Stimulated activated CD4-positive, alpha-beta T cell treated with anti-CD3 and anti-CD28 coated beads, Interleukin-15, amount 100 ng/mL, for 24 hours (primary cell): ENCODE measurements at regions not wholly inside any gene's neighbourhood (a gene's known extent, or its start where the extent isn't known, plus 50 kb on each side); places are given as distances from the start of the nearest gene placed in this dataset.

Source experiments
- DNase-seq: peaks from one replicate; pipeline ENCODE4 v3.0.0-alpha.2; 2020

DNA sequence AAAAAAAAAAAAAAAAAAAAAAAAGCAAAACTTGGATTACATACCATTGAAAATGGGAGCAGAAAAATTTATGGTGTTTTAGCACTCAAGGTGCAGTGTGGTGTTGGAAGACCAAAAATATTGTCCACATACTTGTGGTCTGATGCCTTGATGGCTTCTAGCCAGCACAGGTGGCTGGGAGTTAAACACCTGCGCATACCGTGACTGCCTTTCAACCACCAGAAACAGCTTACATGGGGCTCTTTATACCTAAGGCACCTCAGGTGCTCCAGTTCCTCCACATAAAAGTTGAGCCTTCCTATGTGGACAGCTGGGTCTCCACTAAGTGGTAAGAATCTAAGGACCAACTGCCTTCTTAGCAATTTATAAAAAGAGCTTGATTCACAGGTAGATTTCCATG is 802.6 kb upstream of the CELF4 start:
- DNase-seq = no peak

DNA sequence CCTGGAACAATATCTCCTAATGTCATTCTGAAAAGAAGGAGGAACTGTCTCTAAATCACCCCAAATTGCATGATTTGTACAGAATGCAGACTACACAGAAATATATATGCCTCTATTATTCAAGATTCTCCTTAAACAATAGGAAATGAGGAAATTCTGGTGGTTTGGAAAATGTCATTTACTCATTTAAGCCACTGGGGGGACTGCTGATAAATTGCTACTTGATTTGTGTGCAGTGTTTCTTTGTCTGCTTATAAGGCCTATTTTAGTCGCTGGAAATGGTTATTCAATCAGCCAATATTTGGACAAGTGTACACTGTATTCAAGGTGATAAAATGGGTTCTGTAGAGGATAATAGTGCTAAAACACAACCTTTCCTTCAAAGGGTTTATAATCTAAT is 801.9 kb upstream of the CELF4 start:
- DNase-seq = no peak

DNA sequence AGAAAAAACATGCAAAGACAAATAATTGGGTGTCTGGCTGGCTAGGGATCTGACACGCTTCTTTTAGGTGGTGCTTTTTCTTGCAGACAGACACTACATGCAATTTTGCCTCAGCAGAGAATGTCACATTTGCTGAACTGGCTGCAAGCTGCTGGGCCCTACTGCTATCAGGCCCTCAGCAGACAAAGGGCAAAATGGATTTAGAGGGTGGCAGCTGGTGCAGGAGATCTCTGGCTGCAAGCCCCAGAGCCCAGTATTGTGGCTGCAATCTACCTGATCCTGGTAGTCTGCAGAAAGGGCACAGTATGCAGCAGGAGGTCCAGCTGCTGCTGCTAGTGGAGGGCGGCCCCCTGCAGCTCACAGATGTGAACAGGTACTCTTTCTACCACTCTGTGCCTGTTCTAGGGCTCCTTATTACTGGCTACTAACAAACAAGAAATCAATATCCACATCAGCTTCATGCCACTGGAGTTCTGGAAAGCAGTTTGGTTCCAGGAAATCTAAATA is 796.7 kb upstream of the CELF4 start:
- DNase-seq = no peak

DNA sequence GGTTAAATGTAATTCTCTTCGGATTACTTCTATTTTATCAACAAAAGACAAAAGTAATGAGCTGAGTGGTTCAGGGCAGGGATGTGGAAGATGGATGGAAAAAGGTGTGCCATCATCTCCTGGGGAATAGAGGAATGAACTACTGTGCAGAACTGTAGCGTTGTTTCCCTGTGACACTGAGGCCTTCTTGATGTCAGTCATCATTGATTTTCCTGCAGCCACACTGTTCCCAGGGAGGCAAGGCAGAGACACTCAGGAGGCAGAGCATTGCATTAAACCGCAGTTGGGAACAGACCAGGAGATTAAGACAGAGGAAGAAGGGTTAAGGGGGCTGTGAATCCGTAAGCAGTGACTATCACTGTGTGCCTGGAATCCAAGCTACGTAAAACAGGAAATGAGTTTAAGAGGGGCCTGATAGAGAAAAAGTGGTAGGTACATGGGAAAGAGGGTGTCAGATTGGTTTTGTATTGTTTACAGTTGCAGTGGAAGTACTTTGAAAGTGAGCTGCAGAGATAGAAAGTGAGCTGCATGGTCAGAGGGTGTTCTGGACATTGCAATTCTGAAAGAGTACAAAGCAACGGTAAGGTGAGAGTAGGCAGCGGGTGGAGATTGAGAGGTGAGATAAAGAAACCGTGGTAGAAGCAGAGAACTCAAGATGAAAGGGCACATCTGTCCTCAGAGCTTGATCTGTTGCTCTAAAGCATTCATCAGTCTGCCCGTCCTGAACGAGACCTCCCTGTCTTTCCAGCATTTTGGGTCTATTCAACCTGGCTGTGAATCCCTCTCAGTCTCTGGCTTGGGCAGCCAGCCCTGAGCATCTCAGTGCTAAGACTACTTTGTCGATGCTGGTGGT is 793.4 kb upstream of the CELF4 start:
- no peak for DNase-seq

DNA sequence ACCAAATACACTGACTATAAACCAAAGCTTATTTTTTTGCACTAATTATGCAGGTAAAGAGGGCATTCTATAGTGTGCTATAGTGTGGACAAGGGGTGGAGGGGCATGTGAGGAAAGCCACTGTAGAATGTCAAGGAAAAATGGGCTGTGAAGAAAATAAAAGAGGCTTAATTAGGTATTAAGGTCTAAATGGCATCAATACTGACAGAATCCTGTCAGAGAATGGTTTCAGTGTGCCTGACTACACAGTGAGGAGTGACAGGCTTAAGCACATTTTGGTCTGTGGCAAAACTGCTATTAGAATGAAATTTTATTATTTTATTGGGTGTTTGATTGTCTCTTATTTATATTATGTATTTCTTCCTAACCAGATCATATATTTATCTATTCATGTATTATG is 787.6 kb upstream of the CELF4 start:
- DNase-seq = no peak

DNA sequence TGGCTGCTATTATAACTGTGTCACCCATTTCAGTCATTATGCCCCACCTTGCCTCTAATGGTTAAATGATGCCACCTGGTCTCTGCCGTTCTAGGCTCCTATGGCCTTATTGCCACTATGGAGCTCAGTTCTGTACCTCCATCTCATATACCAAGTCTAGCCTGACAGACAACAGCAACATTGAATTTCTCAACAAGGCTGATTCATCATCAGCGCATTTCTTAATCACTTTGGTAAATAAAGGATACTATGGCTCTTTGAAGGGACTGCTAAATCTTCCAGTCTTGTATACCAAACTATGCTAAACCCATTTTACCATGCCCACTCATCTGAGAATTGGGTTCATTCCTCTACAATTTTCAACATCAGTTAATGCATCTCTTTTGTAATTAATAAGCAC is 784.5 kb upstream of the CELF4 start:
- no peak for DNase-seq

DNA sequence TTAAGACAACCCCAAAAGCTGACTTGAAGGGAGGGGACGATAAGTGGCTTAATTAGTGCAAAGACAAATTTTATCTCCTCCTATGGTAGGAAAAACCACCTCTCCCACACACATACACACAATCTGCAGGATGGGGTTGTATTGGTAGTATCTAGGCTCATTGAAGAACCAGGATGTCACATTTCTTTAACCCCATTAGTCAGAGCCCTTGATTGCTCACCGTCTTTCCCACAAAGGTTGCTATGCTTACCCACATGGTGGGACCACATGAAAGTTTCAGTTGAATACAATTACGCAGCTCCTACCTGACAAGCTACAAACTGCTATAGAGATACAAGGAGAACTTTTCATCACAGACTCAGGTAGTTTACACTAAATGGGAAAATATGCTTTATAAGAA is 765.0 kb upstream of the CELF4 start:
- no peak for DNase-seq

DNA sequence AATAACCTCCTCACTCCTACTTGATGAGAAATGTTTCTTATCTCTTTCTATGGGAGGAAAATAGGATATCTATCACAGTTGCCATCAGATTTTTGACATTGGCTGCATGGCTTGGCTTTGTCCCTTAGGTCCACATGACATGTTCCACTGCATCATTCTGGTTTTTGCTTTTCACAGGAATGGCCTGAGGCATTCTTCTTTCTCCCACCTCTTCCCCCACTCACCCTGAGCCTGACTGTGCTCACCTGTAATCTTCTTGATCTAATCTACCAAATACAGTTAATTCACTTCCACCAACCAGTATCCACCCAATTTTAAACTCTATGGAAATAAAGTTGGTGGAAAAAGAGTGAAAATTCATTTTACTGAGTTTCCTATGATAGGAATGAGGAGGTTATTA is 763.5 kb upstream of the CELF4 start:
- DNase-seq = no peak

DNA sequence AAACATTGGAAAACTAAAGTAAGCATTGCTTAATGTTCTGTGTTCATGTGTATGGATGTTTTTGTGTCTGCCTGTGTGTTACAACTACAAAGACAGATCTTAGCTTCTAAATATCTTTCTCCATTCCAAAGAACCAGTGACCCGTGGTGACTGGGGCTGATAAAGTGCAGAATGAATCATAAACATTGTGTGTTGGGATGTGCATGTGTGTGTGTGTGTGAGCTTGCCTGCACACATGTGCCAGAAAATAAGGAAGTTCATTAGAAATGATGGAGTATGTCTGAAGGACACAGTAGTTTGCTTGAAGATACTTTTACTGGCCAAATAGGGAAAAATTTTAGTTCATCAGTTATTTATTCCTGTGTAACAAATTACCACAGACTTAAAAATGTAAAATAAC is 756.6 kb upstream of the CELF4 start:
- DNase-seq = no peak

DNA sequence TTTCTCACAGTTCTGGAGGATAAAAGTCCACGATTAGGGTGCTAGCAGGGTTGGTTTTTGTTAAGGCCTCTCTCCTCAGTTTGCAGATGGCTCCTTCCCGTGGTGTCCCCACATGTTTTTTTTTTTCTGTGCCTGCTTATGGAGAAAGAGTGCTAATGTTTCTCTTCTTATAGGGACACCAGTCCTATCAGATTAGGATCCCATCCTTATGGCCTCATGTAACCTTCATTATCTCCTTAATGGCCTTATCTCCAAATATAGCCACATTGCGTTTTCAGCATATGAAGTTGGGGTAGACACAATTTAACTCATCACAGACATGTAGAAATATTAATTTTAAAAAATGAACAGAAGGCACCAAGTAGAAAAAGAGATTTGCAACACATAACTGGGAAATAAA is 755.7 kb upstream of the CELF4 start:
- DNase-seq = no peak

DNA sequence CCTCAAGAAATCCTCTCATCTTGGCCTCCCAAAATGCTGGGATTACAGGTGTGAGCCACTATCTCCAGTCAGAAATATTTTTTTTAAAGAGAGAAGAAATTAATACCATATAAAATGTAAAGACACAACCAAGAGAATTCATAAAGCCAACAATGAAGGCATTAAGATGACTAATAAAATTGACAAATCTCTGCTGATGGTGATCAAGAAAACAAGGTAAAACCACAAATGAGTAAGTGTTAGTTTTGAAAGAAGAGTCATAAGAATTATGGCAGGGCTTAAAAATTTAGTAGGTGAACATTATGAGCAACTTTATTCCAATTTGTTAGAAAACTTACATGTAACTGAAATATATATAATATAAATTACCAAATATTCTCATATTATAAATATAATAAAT is 752.8 kb upstream of the CELF4 start:
- no peak for DNase-seq

DNA sequence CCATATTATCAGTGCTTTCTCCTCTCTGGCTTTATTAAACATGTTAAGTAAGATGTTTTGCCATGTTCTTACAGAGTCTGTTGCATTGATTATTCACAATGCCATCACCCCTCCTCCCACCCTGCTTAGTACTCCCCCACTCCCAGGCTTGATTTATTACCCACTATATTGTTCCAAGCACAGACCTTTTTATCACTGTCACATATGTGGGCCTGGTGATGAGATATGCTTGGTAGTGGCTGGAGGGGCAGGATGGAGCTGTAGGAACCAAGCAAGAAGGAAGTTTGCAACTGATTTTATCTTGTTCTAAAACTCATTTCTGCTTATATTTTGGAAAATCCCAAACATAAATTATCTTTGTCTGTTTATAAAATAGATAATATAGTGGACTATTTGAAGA is 748.2 kb upstream of the CELF4 start:
- DNase-seq = no peak

DNA sequence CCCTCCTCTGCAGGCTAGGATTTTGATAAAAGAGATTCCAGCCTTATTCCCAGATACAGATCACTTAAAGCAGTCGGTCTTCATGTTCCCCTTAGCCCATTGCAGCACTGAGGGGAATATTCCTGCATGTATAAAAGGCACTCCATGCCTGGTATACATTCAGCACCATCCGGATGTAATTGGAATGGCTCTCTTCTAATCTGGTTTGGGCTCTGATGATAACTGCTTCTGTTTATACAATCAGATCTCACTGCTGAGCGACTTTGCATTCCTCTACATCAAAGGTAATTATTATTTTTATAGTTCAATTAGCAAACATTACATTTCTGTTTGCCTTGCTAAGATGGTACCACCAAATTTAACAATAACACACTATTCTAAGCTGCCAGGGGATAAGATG is 746.9 kb upstream of the CELF4 start:
- DNase-seq = no peak

DNA sequence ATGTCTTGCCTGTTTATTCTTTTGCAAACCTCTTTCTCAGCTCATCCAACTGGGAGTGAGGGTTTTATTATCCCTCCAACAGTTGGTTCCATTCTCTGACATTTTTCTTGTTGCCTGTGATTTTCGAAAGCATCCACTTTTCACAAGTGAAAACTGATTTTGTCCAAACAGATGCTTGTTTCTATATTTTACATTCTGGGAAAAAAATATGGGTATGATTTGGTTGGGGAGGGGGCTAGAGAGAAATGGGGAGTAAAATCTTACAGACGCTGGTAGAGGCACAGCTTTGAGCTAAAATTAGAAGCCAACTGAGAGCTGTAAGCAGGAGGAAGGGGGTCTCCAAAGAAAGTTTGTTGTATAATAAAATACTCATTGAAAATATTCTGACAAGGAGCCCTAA is 745.3 kb upstream of the CELF4 start:
- no peak for DNase-seq

DNA sequence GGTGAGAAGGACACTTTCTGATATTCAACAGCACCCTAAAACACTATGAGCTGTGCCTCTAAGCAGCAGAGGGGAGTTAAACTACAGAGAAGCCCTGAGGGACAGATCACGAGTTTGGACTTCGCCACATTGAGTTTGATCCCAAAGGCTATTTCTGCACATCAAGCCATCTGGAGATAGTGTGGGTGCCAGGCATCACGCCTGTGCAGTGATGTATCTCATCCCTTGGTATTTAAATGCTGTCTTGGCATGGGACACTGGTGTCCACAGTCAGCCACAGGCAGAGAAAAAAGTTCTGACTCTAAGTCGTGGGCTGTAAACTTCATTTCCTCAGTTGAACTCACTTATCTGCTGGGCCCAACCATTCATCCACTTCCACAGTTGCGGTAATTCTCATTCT is 742.3 kb upstream of the CELF4 start:
- DNase-seq = no peak

DNA sequence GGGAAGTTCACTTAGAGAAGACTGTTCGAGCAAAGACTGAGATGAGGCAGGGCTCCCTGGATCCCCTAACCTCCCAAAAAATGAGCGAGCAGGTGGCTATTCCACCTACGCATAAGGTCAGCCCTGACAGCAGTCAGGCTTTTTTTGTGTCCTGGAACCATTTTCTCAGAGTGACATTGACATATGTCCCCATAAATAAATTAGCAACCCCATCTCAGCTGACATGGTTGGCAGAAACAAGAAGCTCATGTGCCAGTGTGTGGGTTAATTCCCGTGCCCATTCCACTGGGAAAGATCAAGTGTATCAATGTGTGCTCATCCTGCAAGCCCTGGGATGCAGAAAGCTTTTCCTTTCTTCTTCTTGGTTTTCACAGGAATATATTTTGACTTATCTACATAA is 740.4 kb upstream of the CELF4 start:
- DNase-seq = no peak

DNA sequence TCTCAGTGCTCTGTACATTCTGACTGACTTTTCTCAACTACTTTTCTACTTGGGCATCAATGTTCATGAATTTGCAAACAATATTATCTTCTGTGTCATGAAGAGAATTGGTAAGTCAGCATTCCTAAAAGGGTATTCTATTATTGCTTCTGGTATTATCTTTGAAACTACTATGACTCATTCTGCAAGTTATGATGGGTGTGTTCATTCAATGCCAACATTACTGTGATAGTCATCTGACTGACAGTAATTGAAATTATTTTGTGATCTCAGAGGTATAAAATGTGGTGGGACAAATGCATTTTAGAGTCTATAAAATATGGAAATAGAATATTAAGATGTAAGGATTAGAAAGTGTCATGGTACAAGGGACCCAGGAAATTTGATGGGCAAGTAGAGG is 736.0 kb upstream of the CELF4 start:
- DNase-seq = no peak

DNA sequence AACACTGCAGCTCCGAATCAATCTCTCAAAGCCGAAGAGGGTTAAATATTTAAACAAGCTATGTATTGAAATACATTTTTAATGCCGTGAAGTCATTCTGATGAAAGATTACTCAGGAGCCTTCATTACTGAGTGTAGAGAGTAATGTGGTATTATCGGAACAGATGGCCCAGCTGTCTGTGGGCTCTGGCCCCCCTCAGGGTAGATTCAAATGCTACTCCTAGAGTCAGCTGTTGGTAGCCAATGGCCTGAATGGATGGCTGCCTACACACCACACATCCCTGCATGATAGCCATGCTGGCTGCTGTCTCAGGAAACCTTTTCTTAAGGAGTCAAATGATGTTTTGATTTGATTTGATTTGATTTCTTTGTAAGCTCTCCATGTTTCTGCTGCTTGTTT is 732.3 kb upstream of the CELF4 start:
- no peak for DNase-seq

DNA sequence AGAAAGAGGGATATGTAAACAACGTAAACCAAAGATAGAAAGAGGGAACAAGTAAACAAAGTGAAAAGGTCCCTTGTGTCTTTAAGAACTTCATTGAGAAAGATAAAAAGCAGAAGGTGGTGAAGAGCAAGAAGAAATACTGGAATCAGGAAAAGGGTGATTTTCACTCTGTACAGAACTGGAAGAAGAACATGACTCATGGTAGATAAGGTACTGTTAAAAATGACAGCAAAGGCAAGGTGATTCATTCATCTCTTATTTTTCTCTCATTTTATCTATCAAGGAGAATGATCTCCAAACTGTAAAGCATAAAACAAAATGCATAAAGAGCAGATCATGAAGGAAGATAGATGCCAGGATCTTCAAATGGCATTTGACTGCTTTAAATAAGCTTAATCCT is 724.6 kb upstream of the CELF4 start:
- DNase-seq = no peak

DNA sequence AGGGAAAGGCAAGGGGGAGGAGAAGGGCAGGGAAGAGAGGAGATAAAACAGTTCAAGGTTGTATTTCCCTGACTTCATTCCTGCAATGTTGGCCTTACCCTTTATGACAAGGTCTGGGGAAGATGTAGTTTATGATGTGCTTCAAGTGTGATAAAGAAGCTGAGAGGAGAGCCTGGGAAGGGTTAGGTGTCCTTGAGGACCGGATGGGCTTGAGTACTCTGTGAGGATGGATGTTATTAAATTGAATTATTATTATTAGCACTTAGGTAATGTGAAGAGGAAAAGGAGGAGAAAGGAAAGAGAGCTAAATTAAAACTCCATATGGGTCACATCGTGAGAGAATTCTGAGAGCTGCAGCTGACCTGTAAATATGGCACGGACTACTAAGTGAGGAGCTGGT is 719.4 kb upstream of the CELF4 start:
- no peak for DNase-seq

DNA sequence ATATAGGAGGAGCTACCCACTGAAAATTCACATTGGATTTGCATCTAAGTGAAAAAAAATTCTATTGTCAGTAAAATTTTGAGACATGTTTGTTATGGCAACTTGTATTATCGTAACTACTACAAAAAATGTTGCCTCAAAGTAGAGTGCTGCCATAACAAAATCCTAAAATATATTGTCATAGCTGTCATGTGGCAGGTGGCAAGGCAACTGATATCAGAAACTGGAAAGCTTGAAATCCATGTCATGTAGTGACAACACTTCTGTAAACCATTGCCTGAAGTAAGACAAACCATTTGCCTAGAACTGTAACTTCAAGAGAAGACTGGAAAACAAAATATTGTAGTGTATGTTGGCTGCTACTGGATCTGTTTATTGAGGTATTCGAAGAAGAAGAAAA is 697.5 kb upstream of the CELF4 start:
- no peak for DNase-seq

DNA sequence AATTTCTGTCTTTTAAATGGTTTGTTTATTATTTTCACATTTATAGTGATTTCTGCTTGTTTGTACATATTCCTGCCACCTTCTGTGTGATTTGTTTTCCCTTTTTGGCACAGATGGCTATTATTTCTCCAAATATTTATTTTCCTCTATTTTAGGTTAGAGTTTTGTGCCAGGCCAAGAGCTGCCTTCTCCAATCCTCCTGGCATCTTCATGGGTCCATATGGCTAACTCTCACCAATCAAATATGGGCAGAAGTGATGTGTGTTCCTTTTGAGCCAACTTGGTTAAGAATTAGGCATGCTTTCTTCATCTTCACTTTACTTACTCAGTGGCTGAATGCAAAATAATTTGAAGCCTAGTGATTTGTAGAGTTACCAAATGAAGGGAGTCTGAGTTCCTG is 697.1 kb upstream of the CELF4 start:
- no peak for DNase-seq

DNA sequence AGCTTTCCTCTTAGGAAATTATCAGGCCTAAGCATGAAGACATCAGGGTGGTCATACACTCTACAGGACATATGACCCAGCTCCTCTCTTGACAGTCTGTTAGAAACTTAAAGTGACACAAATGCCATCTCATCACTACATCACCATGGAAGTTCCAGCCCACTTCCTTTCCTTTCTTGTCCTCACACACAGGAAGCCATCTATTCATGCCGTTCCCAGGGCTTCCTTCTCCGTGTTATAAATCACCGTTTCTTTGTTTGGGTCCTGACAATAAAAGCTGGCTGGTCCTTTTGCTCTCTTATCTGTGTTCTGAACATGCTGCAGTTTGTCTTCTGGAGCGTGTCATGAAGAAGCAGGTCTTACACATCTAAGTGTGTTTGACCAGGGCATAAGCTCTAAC is 692.1 kb upstream of the CELF4 start:
- no peak for DNase-seq

DNA sequence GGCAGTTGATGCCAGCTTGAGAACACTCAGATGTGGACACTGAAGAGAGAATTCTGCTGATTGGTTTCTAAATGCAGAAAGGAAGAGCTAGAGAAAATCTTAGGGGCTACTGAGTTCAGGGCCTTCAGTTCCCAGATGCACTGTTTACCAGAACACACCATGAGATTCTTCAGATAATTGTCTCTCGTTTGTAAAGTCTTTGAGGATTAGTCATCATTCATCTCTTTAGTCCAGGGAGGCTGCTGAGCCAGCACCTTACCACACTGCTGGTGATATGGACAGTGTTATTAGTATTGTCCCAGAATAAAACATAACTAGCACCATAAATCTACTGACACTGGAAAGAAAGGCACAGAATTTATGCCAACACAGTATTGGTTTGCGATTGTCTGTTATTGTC is 690.8 kb upstream of the CELF4 start:
- no peak for DNase-seq

DNA sequence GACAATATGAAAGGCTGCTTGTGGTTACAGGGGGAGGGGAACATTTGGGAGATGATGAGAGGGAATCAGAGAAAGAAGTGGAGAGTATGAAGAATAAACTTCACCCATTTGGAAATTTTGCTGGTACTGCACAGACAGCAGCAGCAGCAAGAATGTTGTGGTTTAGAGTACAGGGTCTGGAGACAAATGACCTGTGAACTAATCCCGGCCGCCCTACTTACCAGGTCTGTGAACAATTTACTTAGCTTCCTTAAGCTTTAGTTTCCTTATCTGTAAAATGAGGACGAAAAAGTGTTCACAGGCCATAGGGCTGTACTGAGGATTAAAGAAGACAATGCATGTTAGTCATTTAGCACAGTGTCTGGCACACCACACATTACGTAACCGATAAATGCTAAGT is 685.4 kb upstream of the CELF4 start:
- no peak for DNase-seq
